OCI-M1 (cell line): ENCODE measurements at regions not wholly inside any gene's neighbourhood (a gene's known extent, or its start where the extent isn't known, plus 50 kb on each side); places are given as distances from the start of the nearest gene placed in this dataset.

Source experiments
- DNase-seq: peaks from one replicate; lab custom pipeline; 2025; lab: John Stamatoyannopoulos, UW

DNA sequence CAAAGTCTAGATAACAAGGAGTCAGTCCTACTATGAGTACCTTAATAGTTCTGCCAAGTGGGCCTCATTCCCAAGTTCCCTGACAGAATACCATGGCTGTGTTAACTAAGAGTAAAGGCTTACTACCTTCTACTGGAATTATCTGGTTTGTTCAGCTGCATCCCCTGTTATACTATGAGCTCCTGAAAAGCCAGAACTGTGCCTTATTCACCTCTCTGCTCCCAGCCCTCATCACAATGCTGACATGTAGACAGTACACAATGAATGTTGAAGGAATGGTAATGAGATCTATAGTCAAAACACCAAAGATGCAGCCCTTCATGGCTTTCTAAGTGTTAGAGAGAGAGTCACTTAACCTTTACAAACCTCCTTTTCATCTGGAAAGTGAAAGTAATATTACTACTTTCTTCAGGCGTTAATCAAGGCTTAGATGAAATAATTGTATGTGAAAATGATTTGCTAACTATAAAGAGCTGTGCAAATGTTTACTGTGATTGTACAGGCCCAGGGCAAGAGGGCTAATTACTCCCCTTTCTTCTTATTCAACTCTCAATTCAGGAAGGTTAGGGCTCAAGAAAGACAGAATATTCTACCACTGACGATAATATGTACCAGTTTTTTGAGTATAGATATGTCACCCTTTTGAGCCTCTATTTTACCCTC is 70.3 kb upstream of the MROH9 start:
- DNase-seq, result peak; percentile 55

DNA sequence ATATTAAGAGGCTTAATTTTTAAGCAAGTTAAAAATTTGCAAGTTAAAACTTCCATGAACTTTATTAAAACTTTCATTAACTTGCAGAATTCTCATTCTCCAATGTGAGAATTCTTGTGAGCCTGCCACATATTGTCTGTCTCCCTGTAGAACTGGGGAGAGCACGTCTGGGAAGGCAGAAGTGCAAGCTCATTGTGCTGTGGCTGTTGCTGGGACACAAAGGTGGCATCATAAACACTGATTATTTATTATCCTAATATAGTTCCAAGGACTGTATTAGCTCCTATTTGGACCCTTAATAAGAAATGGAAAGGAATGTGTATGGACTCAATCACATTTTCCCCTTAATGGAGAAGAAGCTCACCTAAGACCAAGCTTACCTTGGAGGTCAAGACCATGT is 68.7 kb upstream of the MROH9 start:
- no peak for DNase-seq

DNA sequence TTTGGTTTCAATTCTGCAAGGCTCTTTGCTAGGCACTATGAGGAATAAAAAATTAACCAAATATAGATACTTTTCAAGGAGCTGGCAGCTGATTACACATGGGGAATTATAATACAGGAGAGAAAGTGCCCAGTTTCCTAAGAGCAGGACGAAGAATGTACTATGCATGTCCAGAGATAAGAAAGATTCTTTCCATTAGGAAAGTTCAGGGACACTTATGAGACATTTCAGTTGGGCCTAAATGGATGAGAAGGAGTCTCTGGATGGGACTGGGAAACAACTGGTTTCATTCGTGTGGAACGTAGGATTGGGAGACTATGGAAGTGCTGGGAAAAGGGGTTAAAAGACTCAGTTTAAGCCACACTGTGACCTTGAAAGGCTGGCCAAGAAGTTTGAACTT is 63.5 kb upstream of the MROH9 start:
- DNase-seq, result no peak

DNA sequence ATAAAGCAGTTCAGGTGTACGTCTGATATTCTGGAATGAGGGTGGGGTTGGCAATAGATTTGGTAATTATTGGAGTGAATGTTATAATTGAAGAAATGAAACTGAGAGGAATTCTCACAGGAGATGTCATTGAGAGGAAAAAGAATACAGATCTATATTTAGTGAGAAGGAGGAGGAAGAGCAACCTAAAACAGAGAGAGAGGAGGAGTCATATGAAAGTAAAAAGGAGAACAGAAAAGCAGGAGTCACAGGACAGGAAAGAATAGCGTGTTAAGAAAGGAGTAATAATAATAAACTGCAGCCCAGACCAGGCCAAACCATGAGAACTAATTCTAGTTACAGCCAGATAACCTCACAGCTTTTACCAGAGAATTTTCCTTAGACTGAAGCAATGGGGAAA is 62.7 kb upstream of the MROH9 start:
- DNase-seq, result peak; percentile 18

DNA sequence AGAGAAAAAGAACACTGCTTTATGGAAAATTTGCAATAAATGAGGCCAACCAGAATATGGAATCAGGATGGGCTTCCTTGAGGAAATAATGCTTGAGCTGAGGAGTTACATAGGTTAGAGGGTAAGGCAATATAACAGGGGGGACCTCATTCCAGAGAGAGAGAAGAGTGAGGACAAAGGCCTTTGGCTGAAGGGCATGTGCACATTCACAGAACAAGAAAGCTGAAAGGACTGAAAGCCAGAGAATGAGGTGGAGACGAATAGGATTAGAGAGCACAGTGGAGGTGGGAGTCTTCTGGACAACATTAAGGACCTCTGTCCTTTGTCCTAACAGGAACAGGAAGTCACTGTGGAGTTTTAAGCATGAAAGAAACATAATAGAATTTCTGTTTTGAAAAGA is 60.7 kb upstream of the MROH9 start:
- DNase-seq, result peak; percentile 13

DNA sequence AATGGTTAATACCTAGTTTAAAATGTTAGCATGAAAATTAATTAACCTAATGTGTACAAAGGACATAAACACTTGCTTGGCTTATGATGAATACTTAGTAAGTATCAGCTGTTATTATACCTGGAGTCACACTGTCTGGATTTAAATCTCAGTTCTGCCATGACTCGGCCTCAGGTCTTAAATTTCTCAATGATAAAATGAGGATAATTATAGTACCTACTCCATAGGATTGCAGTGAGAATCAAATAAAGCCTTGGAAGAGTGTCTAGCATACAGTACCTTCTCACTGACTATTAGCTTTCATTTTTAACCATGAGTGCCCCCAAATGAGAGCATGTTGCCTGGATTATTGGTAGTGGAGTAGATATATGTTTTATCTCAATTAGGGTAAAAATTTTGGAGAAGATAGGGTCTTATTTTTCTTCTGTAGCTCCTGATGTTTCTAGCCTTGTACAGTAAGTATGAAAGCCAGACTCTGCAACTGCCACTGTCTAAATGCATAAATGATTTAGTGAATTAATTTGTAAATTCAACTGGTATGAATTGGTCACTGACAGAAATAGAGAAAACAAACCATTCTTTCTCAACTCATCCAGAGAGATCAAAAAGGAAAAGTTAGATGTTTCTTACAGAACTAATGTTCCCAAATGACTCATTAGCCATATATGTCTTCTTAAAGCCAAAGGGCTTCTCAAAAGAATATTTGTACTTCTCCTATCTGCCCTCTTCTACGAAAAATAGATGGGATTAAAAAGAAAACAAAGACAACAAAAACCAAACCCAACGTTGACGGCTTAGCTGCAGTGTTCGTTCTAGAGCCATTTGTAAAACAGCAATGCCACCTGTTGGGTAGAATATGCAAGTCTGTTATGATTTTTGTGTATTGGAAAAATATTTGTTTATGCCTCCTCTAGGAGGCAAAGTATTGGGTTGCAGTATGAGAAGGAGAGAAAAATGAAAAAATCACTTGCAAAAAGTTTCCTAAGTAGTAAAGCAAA is 53.8 kb upstream of the MROH9 start:
- DNase-seq, result peak; percentile 80
